SIG-M5 (cell line): ENCODE measurements at regions not wholly inside any gene's neighbourhood (a gene's known extent, or its start where the extent isn't known, plus 50 kb on each side); places are given as distances from the start of the nearest gene placed in this dataset.

Experiments
- DNase-seq: peaks from one replicate; lab custom pipeline; 2025; lab: John Stamatoyannopoulos, UW

- no peak for DNase-seq
These were observed 1329.5 kb upstream of the TENM3 start for GRCh38 chr4:180913750-180914149.

- DNase-seq, result no peak
These were observed 1319.7 kb upstream of the TENM3 start for GRCh38 chr4:180923486-180923885.

- no peak for DNase-seq
These were observed 1317.4 kb upstream of the TENM3 start for GRCh38 chr4:180925805-180926204.

GRCh38 chr4:180926277-180926676 lies 1316.9 kb upstream of the TENM3 start:
- DNase-seq, result no peak

- no peak for DNase-seq
These were observed 1310.7 kb upstream of the TENM3 start for GRCh38 chr4:180932370-180933001.

- no peak for DNase-seq
These were observed 1306.1 kb upstream of the TENM3 start for GRCh38 chr4:180937083-180937482.

GRCh38 chr4:180940680-180941079 lies 1302.5 kb upstream of the TENM3 start:
- DNase-seq, result no peak

- DNase-seq, result no peak
These were observed 1300.8 kb upstream of the TENM3 start for GRCh38 chr4:180942367-180942916.

- no peak for DNase-seq
These were observed 1297.0 kb upstream of the TENM3 start for GRCh38 chr4:180946188-180946587.

- DNase-seq, result no peak
These were observed 1295.8 kb upstream of the TENM3 start for GRCh38 chr4:180947425-180947824.

GRCh38 chr4:180949424-180950213 lies 1293.6 kb upstream of the TENM3 start:
- DNase-seq, result no peak

- DNase-seq, result no peak
These were observed 1292.8 kb upstream of the TENM3 start for GRCh38 chr4:180950377-180950776.

GRCh38 chr4:180951312-180951711 lies 1291.9 kb upstream of the TENM3 start:
- no peak for DNase-seq

- no peak for DNase-seq
These were observed 1289.6 kb upstream of the TENM3 start for GRCh38 chr4:180953572-180953971.

GRCh38 chr4:180960743-180961401 lies 1282.3 kb upstream of the TENM3 start:
- no peak for DNase-seq

- no peak for DNase-seq
These were observed 1280.9 kb upstream of the TENM3 start for GRCh38 chr4:180962268-180962667.

GRCh38 chr4:180966312-180966711 lies 1276.9 kb upstream of the TENM3 start:
- DNase-seq, result no peak

- DNase-seq, result no peak
These were observed 1275.3 kb upstream of the TENM3 start for GRCh38 chr4:180967936-180968335.

GRCh38 chr4:180973894-180974293 lies 1269.3 kb upstream of the TENM3 start:
- DNase-seq, result no peak

- DNase-seq, result no peak
These were observed 1252.3 kb upstream of the TENM3 start for GRCh38 chr4:180990931-180991330.

GRCh38 chr4:180993244-180993836 lies 1249.9 kb upstream of the TENM3 start:
- no peak for DNase-seq

- no peak for DNase-seq
These were observed 1248.5 kb upstream of the TENM3 start for GRCh38 chr4:180994722-180995121.
